Lower leg skin (tissue), 3 donors: ENCODE measurements at regions not wholly inside any gene's neighbourhood (a gene's known extent, or its start where the extent isn't known, plus 50 kb on each side); places are given as distances from the start of the nearest gene placed in this dataset.

Source experiments
- POLR2A ChIP-seq, 2 donors: fragments of 450-650 bp; IDR thresholded peaks; one replicate each; pipeline ENCODE4 v1.6.1; 2016 to 2017; ENCODE audit warnings: antibody characterized with exemption in 2 of 2, mild to moderate bottlenecking in 1 of 2, moderate library complexity in 1 of 2
- TF ChIP-seq, protein P1 (sequence below), 3 donors: fragments of 450-650 bp; IDR thresholded peaks; one replicate each; pipeline ENCODE4 v1.5.1; 2016; ENCODE audit warnings: antibody characterized with exemption in 3 of 3, mild to moderate bottlenecking in 3 of 3, moderate library complexity in 2 of 3

DNA sequence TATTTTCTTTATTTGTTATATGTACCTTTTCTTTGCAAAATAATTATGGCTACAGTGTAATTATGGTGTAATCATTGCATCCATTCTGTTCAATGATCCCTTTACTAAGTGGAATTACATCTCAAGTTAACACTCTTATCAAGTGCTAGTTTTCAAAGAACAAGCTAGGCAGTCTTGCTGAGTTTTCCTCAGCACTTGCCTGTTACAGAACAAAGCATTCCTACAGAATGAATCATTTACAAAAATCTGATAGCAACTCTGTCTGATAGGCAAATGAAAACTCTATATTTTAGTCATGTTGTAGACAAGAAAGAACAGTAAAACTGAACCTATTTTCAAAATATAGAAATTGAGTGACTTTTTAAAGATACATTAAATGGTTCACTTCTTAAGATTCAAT is 109.8 kb upstream of the POU3F2 start:
- TF ChIP-seq, protein P1, sequence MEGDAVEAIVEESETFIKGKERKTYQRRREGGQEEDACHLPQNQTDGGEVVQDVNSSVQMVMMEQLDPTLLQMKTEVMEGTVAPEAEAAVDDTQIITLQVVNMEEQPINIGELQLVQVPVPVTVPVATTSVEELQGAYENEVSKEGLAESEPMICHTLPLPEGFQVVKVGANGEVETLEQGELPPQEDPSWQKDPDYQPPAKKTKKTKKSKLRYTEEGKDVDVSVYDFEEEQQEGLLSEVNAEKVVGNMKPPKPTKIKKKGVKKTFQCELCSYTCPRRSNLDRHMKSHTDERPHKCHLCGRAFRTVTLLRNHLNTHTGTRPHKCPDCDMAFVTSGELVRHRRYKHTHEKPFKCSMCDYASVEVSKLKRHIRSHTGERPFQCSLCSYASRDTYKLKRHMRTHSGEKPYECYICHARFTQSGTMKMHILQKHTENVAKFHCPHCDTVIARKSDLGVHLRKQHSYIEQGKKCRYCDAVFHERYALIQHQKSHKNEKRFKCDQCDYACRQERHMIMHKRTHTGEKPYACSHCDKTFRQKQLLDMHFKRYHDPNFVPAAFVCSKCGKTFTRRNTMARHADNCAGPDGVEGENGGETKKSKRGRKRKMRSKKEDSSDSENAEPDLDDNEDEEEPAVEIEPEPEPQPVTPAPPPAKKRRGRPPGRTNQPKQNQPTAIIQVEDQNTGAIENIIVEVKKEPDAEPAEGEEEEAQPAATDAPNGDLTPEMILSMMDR (IDR thresholded peaks at IDR 0.05) = no peak
- no peak for TF ChIP-seq POLR2A (IDR thresholded peaks at IDR 0.05)
